ENCODE measurements at regions not wholly inside any gene's neighbourhood (a gene's known extent, or its start where the extent isn't known, plus 50 kb on each side); places are given as distances from the start of the nearest gene placed in this dataset.

GRCh38 chr11:10982704-10983510 is 125.1 kb upstream of the ZBED5 start:
- Histone ChIP-seq H4K20me1 (replicated peaks; ENCODE audit: control insufficient read depth, extremely low read depth, insufficient read depth, low read length) (no peaks in the 10 kb centered on the region), H3K4me3 (replicated peaks in 1 of 3; ENCODE audit: insufficient read depth in 1 of 3, low read depth in 1 of 3, low read length in 3 of 3) (no peak overlapping the region), H3K36me3 (ENCODE audit: control insufficient read depth in 2 of 2, extremely low read depth in 1 of 2, insufficient read depth in 2 of 2, low read length in 2 of 2) (no peaks in the 10 kb centered on the region), H3K4me1 (ENCODE audit: control insufficient read depth, extremely low read depth, insufficient read depth, low read length) (no peaks in the 10 kb centered on the region), H3K79me2 (ENCODE audit: control insufficient read depth, insufficient read depth, low read length) (no peaks in the 10 kb centered on the region), H3K27ac (ENCODE audit: insufficient read depth, low read depth, low read length) (no peak overlapping the region), H3K9me3 (replicated peaks; ENCODE audit: control insufficient read depth, insufficient read depth, low read length) (no peaks in the 10 kb centered on the region), H2AFZ (ENCODE audit: low read depth, low read length) (no peak overlapping the region), H3K4me2 (ENCODE audit: insufficient read depth, low read length) (no peak overlapping the region), H3K9ac (replicated peaks; ENCODE audit: extremely low read depth, insufficient read depth, low read length) (no peak overlapping the region), H3K27me3 (ENCODE audit: control insufficient read depth in 2 of 2, insufficient read depth in 2 of 2, low read length in 2 of 2) (peaks cover 0 to 2% of the 10 kb centered on the region in 2 experiments), H3K9me1 (replicated peaks; ENCODE audit: control insufficient read depth, extremely low read depth, insufficient read depth, low read length) (no peaks in the 10 kb centered on the region)
- FAIRE-seq (no peak), DNase-seq (ENCODE audit: low read depth, low spot score) (no peak)
- TF ChIP-seq POLR2A (IDR thresholded peaks at IDR 0.05; ENCODE audit: low read depth, low read length) (no peak), EZH2 (IDR thresholded peaks at IDR 0.05; ENCODE audit: borderline replicate concordance, low read depth, low read length, severe bottlenecking) (no peak)
- POLR2A ChIA-PET = interaction anchor here (0.7 kb wide), 1 partner anchor 184 kb away, joined by 3 read pairs; no protein-coding TSS in a partner anchor
- intact Hi-C loops (cut with micrococcal nuclease) (no loop called here), dilution Hi-C loops (cut with MboI; ENCODE audit: extremely low pct_ligation_motif_present, low sequenced_read_pairs) (no loop called here)
- BruUV-seq (replicated peaks) = no TSS peak
- CTCF ChIA-PET = interaction anchor here (1.0 kb wide), 1 partner anchor 46 kb away, joined by 3 read pairs; no protein-coding TSS in a partner anchor

- H2AFZ ChIP-seq (ENCODE audit: low read depth, low read length) = no peak overlapping the region
- dilution Hi-C loops (cut with MboI; ENCODE audit: extremely low pct_ligation_motif_present, low sequenced_read_pairs) = no loop called here
- DNase-seq (ENCODE audit: low read depth, low spot score) (no peak), FAIRE-seq (no peak)
- H3K4me2 ChIP-seq (ENCODE audit: insufficient read depth, low read length) = no peak overlapping the region
- H3K9me3 ChIP-seq (replicated peaks; ENCODE audit: control insufficient read depth, insufficient read depth, low read length) = no peaks in the 10 kb centered on the region
- H3K4me3 ChIP-seq (replicated peaks in 1 of 3; ENCODE audit: insufficient read depth in 1 of 3, low read depth in 1 of 3, low read length in 3 of 3) = no peak overlapping the region
- BruUV-seq (replicated peaks) = no TSS peak
- H3K27me3 ChIP-seq (ENCODE audit: control insufficient read depth in 2 of 2, insufficient read depth in 2 of 2, low read length in 2 of 2) = peaks cover 6 to 8% of the 10 kb centered on the region in 2 experiments
- no peaks in the 10 kb centered on the region for H4K20me1 ChIP-seq (replicated peaks; ENCODE audit: control insufficient read depth, extremely low read depth, insufficient read depth, low read length)
- no peaks in the 10 kb centered on the region for H3K79me2 ChIP-seq (ENCODE audit: control insufficient read depth, insufficient read depth, low read length)
- TF ChIP-seq CTCF (IDR thresholded peaks at IDR 0.05; ENCODE audit: extremely low read depth in 1 of 2, insufficient read depth in 1 of 2, low read depth in 1 of 2, low read length in 2 of 2) (no peak), JUN (IDR thresholded peaks at IDR 0.05; ENCODE audit: borderline replicate concordance, insufficient read depth, insufficient read length, low read depth) (no peak), GATA2 (IDR thresholded peaks at IDR 0.05; ENCODE audit: insufficient read depth, insufficient read length, low read depth, low read length) (no peak), POLR2A (IDR thresholded peaks at IDR 0.05; ENCODE audit: low read depth, low read length) (no peak), MAX (IDR thresholded peaks at IDR 0.05; ENCODE audit: insufficient read depth, insufficient read length) (no peak), MYC (IDR thresholded peaks at IDR 0.05; ENCODE audit: low read depth, low read length) (no peak), POLR2AphosphoS5 (IDR thresholded peaks at IDR 0.05; ENCODE audit: insufficient read depth, low read depth, low read length) (no peak), FOS (IDR thresholded peaks at IDR 0.05; ENCODE audit: borderline replicate concordance, insufficient read depth, low read length) (no peak), EZH2 (IDR thresholded peaks at IDR 0.05; ENCODE audit: borderline replicate concordance, low read depth, low read length, severe bottlenecking) (no peak)
- ChIA-PET CTCF (interaction anchor here (1.1 kb wide), 1 partner anchor 48 kb away, joined by 3 read pairs; no protein-coding TSS in a partner anchor), POLR2A (no interaction called here)
- no peaks in the 10 kb centered on the region for H3K4me1 ChIP-seq (ENCODE audit: control insufficient read depth, extremely low read depth, insufficient read depth, low read length)
- no peak overlapping the region for H3K9ac ChIP-seq (replicated peaks; ENCODE audit: extremely low read depth, insufficient read depth, low read length)
- intact Hi-C loops (cut with micrococcal nuclease) = no loop called here
- H3K9me1 ChIP-seq (replicated peaks; ENCODE audit: control insufficient read depth, extremely low read depth, insufficient read depth, low read length) = no peaks in the 10 kb centered on the region
- no peaks in the 10 kb centered on the region for H3K36me3 ChIP-seq (ENCODE audit: control insufficient read depth in 2 of 2, extremely low read depth in 1 of 2, insufficient read depth in 2 of 2, low read length in 2 of 2)
- H3K27ac ChIP-seq (ENCODE audit: insufficient read depth, low read depth, low read length) = no peak overlapping the region
Observed at GRCh38 chr11:10979529-10979928, 121.7 kb upstream of the ZBED5 start.
